CD4-positive, alpha-beta T cell (primary cell): ENCODE measurements at regions not wholly inside any gene's neighbourhood (a gene's known extent, or its start where the extent isn't known, plus 50 kb on each side); places are given as distances from the start of the nearest gene placed in this dataset.
"Not testable (repeated sequence)": the region's sequence is repeated elsewhere in the genome, so short reads cannot be mapped to it uniquely, and the experiment has no call there.

Source experiments
- ATAC-seq: fragments of 200-7000 bp; cut with Tn5 transposase; one replicate; pipeline ENCODE4 v1.10.0; 2022; ENCODE audit warnings: mild to moderate bottlenecking; ENCODE audit not compliant: poor library complexity
- CTCF ChIA-PET: fragments of 350-600 bp; sonication (Branson Sonifier 250); formaldehyde crosslinking; loops from one replicate; lab custom pipeline; 2021; ENCODE audit warnings: antibody characterized with exemption, inconsistent platforms; lab: Charles Lee
- POLR2A ChIA-PET: fragments of 350-600 bp; sonication (Branson Sonifier 250); formaldehyde crosslinking; loops from one replicate; lab custom pipeline; 2021; ENCODE audit warnings: antibody characterized with exemption, inconsistent platforms; lab: Charles Lee
- DNase-seq, 14 experiments: peaks; one replicate each; pipeline ENCODE4 v3.0.0-alpha.2; 2013 to 2020; ENCODE audit warnings: mixed read lengths in 2 of 14
- H3K27ac ChIP-seq, 2 donors: one replicate each; pipeline versions ENCODE4 v1.5.1 to v1.7.0; 2013; ENCODE audit warnings: low read length in 2 of 2, low read depth in 1 of 2, mild to moderate bottlenecking in 1 of 2
- H3K27me3 ChIP-seq, 2 experiments: 1 replicate in 1 of 2; 2 replicates in 1 of 2; pipeline versions ENCODE4 v1.6.1 to v1.7.0; 2013; ENCODE audit warnings: low read length in 2 of 2, control low read depth in 1 of 2, mild to moderate bottlenecking in 1 of 2, moderate library complexity in 1 of 2; ENCODE audit not compliant: insufficient read depth in 2 of 2, control insufficient read depth in 1 of 2
- H3K36me3 ChIP-seq: one replicate; pipeline ENCODE4 v1.6.1; 2013; ENCODE audit warnings: low read length, control low read depth; ENCODE audit not compliant: insufficient read depth
- H3K4me1 ChIP-seq: one replicate; pipeline ENCODE4 v1.6.1; 2013; ENCODE audit warnings: low read length, control low read depth; ENCODE audit not compliant: insufficient read depth
- H3K4me3 ChIP-seq: one replicate; pipeline ENCODE4 v1.5.1; 2013; ENCODE audit warnings: mild to moderate bottlenecking, low read length, moderate library complexity
- H3K9me3 ChIP-seq, 2 experiments: 1 replicate in 1 of 2; 2 replicates in 1 of 2; pipeline versions ENCODE4 v1.6.1 to v1.7.0; 2013; ENCODE audit warnings: low read length in 2 of 2, mild to moderate bottlenecking in 2 of 2, control low read depth in 1 of 2, moderate library complexity in 1 of 2; ENCODE audit not compliant: control insufficient read depth in 1 of 2, insufficient read depth in 1 of 2
- H3K27ac Mint-ChIP-seq: one replicate; pipeline ENCODE4 v1.8.0; 2020; ENCODE audit warnings: mixed read lengths
- H3K27me3 Mint-ChIP-seq: one replicate; pipeline ENCODE4 v1.8.0; 2021; ENCODE audit warnings: mixed read lengths
- H3K36me3 Mint-ChIP-seq: one replicate; pipeline ENCODE4 v1.8.0; 2021; ENCODE audit warnings: low read depth, mixed read lengths
- H3K4me1 Mint-ChIP-seq: one replicate; pipeline ENCODE4 v1.8.0; 2021; ENCODE audit warnings: low read depth, mixed read lengths
- H3K4me3 Mint-ChIP-seq: one replicate; pipeline ENCODE4 v1.8.0; 2020; ENCODE audit warnings: mild to moderate bottlenecking, mixed read lengths
- H3K9me3 Mint-ChIP-seq: one replicate; pipeline ENCODE4 v1.8.0; 2020; ENCODE audit warnings: mixed read lengths
- intact Hi-C, 2 experiments: fragments of 100-400 bp; cut with DNase I in 1 of 2; cut with micrococcal nuclease in 1 of 2; formaldehyde crosslinking; loops; one replicate each; pipeline versions ENCODE4 v1.15.1 to v1.9.0; 2023 to 2025; cut with DNase I, micrococcal nuclease
- TF ChIP-seq, protein P1 (sequence below): fragments of 200-600 bp; IDR thresholded peaks from one replicate; pipeline ENCODE4 v1.8.0; 2022; ENCODE audit warnings: antibody characterized with exemption, mild to moderate bottlenecking

DNA sequence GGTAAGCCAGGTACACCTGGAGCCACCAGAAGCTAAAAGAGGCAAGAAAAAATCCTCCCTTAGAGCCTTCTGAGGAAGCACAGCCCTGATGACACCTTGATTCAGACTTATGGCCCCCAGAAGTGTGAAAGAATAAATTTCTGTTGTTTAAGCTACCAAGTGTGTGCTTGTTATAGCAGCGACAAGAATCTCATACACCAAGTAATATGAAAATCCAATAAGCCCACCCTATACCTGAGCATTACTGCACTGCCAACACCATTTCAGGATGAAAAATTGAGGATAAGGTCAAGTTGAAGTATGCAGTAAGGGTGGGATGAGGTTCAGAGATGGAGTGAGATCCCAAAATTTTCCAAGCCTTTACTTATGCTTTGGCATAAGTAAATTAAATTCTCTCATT is 163.6 kb upstream of the CCDC196 start:
- Mint-ChIP-seq H3K27me3 (no peaks in the 10 kb centered on the region), H3K4me1 (no peaks in the 10 kb centered on the region), H3K27ac (no peak overlapping the region), H3K36me3 (peaks cover 8% of the 10 kb centered on the region), H3K9me3 (peaks cover 13% of the 10 kb centered on the region), H3K4me3 (no peak overlapping the region)
- no peaks in the 10 kb centered on the region for H3K4me1 ChIP-seq
- H3K9me3 ChIP-seq: peaks cover 0 to 7% of the 10 kb centered on the region in 2 experiments
- ChIA-PET CTCF (no interaction called here), POLR2A (no interaction called here)
- TF ChIP-seq, protein P1, sequence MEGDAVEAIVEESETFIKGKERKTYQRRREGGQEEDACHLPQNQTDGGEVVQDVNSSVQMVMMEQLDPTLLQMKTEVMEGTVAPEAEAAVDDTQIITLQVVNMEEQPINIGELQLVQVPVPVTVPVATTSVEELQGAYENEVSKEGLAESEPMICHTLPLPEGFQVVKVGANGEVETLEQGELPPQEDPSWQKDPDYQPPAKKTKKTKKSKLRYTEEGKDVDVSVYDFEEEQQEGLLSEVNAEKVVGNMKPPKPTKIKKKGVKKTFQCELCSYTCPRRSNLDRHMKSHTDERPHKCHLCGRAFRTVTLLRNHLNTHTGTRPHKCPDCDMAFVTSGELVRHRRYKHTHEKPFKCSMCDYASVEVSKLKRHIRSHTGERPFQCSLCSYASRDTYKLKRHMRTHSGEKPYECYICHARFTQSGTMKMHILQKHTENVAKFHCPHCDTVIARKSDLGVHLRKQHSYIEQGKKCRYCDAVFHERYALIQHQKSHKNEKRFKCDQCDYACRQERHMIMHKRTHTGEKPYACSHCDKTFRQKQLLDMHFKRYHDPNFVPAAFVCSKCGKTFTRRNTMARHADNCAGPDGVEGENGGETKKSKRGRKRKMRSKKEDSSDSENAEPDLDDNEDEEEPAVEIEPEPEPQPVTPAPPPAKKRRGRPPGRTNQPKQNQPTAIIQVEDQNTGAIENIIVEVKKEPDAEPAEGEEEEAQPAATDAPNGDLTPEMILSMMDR: no peak
- DNase-seq: no peak
- no peaks in the 10 kb centered on the region for H3K36me3 ChIP-seq
- ATAC-seq: no peak
- H3K27ac ChIP-seq: no peak overlapping the region
- no peaks in the 10 kb centered on the region for H3K27me3 ChIP-seq
- intact Hi-C loops: no loop called here
- no peak overlapping the region for H3K4me3 ChIP-seq

DNA sequence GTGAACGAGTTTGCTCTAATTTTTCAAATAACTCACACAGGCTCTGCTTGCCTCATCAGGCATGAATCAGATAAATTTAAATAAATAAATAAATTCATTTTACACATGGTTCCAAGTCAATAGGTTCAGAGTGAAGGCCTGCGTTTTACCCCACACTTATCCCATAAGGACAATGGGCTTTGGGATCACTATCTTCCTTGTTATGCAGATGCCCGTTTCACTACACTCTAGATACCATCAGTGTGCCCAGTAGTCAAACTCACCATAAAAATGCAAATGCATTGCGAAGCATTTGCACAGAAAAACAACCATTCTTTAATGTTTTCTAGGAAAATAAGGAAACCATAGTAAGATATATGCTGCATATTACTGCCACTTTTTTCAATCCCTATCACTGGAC is 155.9 kb upstream of the CCDC196 start:
- no peaks in the 10 kb centered on the region for H3K4me1 Mint-ChIP-seq
- DNase-seq: no peak

DNA sequence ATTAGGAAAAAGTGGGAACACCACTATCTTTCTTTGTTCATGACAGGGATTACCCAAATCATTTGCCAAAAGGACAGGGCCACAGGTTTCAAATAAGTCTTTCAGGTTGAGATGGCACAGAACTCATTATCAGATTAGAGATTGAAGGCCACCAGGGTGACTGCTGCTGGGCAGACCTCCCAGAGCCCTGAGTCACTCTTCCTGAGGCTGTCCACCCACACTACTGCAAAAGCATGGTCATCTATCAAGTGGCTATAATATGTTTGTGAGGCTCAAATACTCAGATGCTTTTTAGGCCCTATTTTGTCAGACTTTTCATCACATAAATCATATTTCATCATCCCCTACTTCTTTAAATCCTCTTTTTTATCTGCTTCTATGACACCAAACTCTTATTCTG is 155.3 kb upstream of the CCDC196 start:
- DNase-seq (no peak), ATAC-seq (no peak)
- Mint-ChIP-seq H3K4me1 (no peaks in the 10 kb centered on the region), H3K4me3 (no peak overlapping the region), H3K36me3 (no peaks in the 10 kb centered on the region), H3K27ac (no peak overlapping the region), H3K9me3 (no peaks in the 10 kb centered on the region), H3K27me3 (peaks cover 8% of the 10 kb centered on the region)
- Histone ChIP-seq H3K27me3 (no peaks in the 10 kb centered on the region), H3K4me3 (no peak overlapping the region), H3K36me3 (no peaks in the 10 kb centered on the region), H3K27ac (no peak overlapping the region), H3K9me3 (no peaks in the 10 kb centered on the region), H3K4me1 (no peaks in the 10 kb centered on the region)
- ChIA-PET CTCF (no interaction called here), POLR2A (no interaction called here)
- TF ChIP-seq, protein P1: no peak
- intact Hi-C loops: no loop called here

More for the DNA sequence above, 155.9 kb upstream of the CCDC196 start:
- H3K27me3 ChIP-seq: no peaks in the 10 kb centered on the region
- H3K27me3 Mint-ChIP-seq: peaks cover under 1% of the 10 kb centered on the region
- no peak overlapping the region for H3K4me3 Mint-ChIP-seq
- H3K9me3 ChIP-seq: no peaks in the 10 kb centered on the region
- H3K4me3 ChIP-seq: no peak overlapping the region
- TF ChIP-seq, protein P1: no peak
- ChIA-PET POLR2A (no interaction called here), CTCF (no interaction called here)
- no peak for ATAC-seq
- H3K36me3 ChIP-seq: no peaks in the 10 kb centered on the region
- no peaks in the 10 kb centered on the region for H3K9me3 Mint-ChIP-seq
- intact Hi-C loops: no loop called here
- H3K36me3 Mint-ChIP-seq: no peaks in the 10 kb centered on the region
- H3K4me1 ChIP-seq: no peaks in the 10 kb centered on the region
- no peak overlapping the region for H3K27ac ChIP-seq
- no peak overlapping the region for H3K27ac Mint-ChIP-seq

DNA sequence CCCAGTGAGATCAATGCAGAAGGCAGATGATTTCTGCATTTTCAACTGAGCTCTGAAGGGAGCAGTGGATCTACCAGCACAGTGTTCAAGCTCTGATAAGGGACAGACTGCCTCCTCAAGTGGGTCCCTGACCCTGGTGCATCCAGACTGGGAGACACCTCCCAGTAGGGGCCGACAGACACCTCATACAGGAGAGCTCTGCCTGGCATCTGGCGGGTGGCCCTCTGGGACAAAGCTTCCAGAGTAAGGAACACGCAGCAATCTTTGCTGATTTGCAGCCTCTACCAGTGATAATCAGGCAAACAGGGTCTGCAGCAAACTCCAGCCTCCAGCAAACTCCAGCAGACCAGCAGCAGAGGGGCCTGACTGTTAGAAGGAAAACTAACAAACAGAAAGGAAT is 152.9 kb upstream of the CCDC196 start:
- H3K27ac ChIP-seq, H3K4me3 ChIP-seq, intact Hi-C loops, H3K4me3 Mint-ChIP-seq, H3K27me3 Mint-ChIP-seq, H3K4me1 Mint-ChIP-seq, H3K27ac Mint-ChIP-seq, DNase-seq, H3K36me3 ChIP-seq, ATAC-seq, H3K9me3 ChIP-seq, H3K27me3 ChIP-seq, H3K9me3 Mint-ChIP-seq, POLR2A ChIA-PET, CTCF ChIA-PET, H3K36me3 Mint-ChIP-seq, H3K4me1 ChIP-seq: not testable (repeated sequence)
